ENCODE measurements at regions not wholly inside any gene's neighbourhood (a gene's known extent, or its start where the extent isn't known, plus 50 kb on each side); places are given as distances from the start of the nearest gene placed in this dataset.

DNA sequence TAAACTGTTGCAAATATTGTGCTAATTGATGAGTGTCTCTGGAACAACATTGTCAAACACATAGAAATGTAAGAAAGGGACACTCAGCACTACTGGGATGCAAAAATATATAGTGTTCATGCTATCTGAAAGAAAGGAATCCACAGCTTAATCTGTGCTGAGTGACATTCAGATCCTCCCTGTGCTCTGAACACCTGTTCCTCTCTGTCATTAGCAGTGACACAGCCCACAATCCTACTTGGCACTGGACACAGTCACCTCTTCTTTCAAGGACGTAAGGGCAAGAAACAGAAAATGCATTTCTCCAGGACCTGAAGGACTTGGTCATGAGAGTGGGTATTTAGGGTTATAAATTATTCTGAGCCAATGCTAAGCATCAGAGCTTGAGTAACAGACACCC, 121.4 kb upstream of the SV2C start:
- ChIA-PET CTCF (no interaction called here), POLR2A (no interaction called here), RAD21 (ENCODE audit: unreplicated experiment) (no interaction called here), SMC1A (ENCODE audit: uncharacterized antibody, unreplicated experiment) (no interaction called here)
- BruUV-seq (replicated peaks): no TSS peak
- Histone ChIP-seq H3K36me3 (ENCODE audit: control insufficient read depth in 2 of 2, insufficient read depth in 2 of 2, low read length in 1 of 2) (no peaks in the 10 kb centered on the region), H3K4me1 (ENCODE audit: control insufficient read depth, insufficient read depth, low read length) (peaks cover 8% of the 10 kb centered on the region; the same call in 1 of the 2 replicates), H3K27ac (ENCODE audit: control insufficient read depth, insufficient read depth) (no peak overlapping the region), H3K9ac (ENCODE audit: control insufficient read depth, insufficient read depth, low read length) (no peak overlapping the region), H3K4me2 (ENCODE audit: control insufficient read depth, insufficient read depth) (no peak overlapping the region), H3K27me3 (replicated peaks in 1 of 2; ENCODE audit: control insufficient read depth in 2 of 2, insufficient read depth in 2 of 2, low read length in 1 of 2) (no peaks in the 10 kb centered on the region), H3K4me3 (no peak overlapping the region), H2AFZ (ENCODE audit: control insufficient read depth, low read depth, low read length) (no peak overlapping the region), H4K20me1 (ENCODE audit: control insufficient read depth, insufficient read depth) (no peaks in the 10 kb centered on the region), H3K9me3 (replicated peaks; ENCODE audit: control insufficient read depth, insufficient read depth, low read length) (peaks cover 2% of the 10 kb centered on the region; the same call in 1 of the 3 replicates), H3K79me2 (ENCODE audit: control insufficient read depth, insufficient read depth, low read length) (no peaks in the 10 kb centered on the region)
- ATAC-seq (no peak), DNase-seq (ENCODE audit: low read depth, low spot score) (no peak), FAIRE-seq (no peak)
- no peak for TF ChIP-seq SMAD1 (IDR thresholded peaks at IDR 0.05; ENCODE audit: low read depth, partially characterized antibody)
- no peak for TF ChIP-seq RBBP5 (conservative IDR thresholded peaks at IDR 0.05)
- TF ChIP-seq SMARCA5 (IDR thresholded peaks at IDR 0.05): no peak
- no peak for TF ChIP-seq SMAD5 (IDR thresholded peaks at IDR 0.05; ENCODE audit: low read depth)
- no peak for TF ChIP-seq POLR2A (IDR thresholded peaks at IDR 0.05; ENCODE audit: low read depth, low read length)
- no peak for TF ChIP-seq LARP7 (IDR thresholded peaks at IDR 0.05)
- TF ChIP-seq SUPT20H (IDR thresholded peaks at IDR 0.05; ENCODE audit: borderline replicate concordance, control insufficient read depth, low read depth, low read length): no peak
- in situ Hi-C loops (cut with MboI) (no loop called here), intact Hi-C loops (cut with micrococcal nuclease; ENCODE audit: unreplicated experiment) (no loop called here)
- 41% methylated on average over 1 of the region's 1 CpG for WGBS (ENCODE audit: insufficient coverage, insufficient replicate concordance, low lambda C conversion rate, missing lambda C conversion rate)

DNA sequence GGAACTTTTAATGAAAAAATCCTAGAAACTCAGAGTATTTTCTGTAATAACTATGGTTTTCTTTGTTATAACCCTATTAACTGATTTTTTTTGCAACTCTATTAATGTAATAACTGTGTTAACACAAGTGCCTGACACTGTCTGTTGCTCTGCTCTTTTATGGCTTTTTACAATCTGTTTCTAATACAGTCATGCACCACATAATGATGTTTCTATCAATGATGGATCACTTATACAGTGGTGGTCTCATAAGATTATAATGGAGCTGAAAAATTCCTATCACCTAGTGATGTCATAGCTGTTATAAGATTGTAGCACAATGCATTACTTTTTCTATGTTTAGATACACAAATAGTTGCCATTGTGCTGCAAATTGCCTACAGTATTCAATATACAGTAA, 123.1 kb upstream of the SV2C start:
- no peak overlapping the region for H3K4me3 ChIP-seq
- no peak overlapping the region for H3K27ac ChIP-seq (ENCODE audit: control insufficient read depth, insufficient read depth)
- ChIA-PET POLR2A (no interaction called here), CTCF (no interaction called here), RAD21 (ENCODE audit: unreplicated experiment) (no interaction called here), SMC1A (ENCODE audit: uncharacterized antibody, unreplicated experiment) (interaction anchor here (0.6 to 0.9 kb wide), 2 partner anchors 333 to 1932 kb away, joined by 3 read pairs; no protein-coding TSS in a partner anchor)
- H3K27me3 ChIP-seq (replicated peaks in 1 of 2; ENCODE audit: control insufficient read depth in 2 of 2, insufficient read depth in 2 of 2, low read length in 1 of 2): no peaks in the 10 kb centered on the region
- intact Hi-C loops (cut with micrococcal nuclease; ENCODE audit: unreplicated experiment): no loop called here
- TF ChIP-seq ZNF274 (IDR thresholded peaks at IDR 0.05; ENCODE audit: insufficient read depth, insufficient read length) (no peak), ZBED1 (IDR thresholded peaks at IDR 0.05; ENCODE audit: borderline replicate concordance) (no peak), CBFB (IDR thresholded peaks at IDR 0.05; ENCODE audit: low read depth) (no peak), MXI1 (IDR thresholded peaks at IDR 0.05; ENCODE audit: low read depth, low read length) (no peak), SIX5 (IDR thresholded peaks at IDR 0.05; ENCODE audit: low read depth, low read length, severe bottlenecking) (no peak), TBL1XR1 (IDR thresholded peaks at IDR 0.05; ENCODE audit: low read depth, low read length) (no peak), NFXL1 (IDR thresholded peaks at IDR 0.05; ENCODE audit: borderline replicate concordance) (no peak), PAX8 (IDR thresholded peaks at IDR 0.05) (no peak), TARDBP (IDR thresholded peaks at IDR 0.05; ENCODE audit: borderline replicate concordance) (no peak)
- no peaks in the 10 kb centered on the region for H3K36me3 ChIP-seq (ENCODE audit: control insufficient read depth in 2 of 2, insufficient read depth in 2 of 2, low read length in 1 of 2)
- peaks cover 5% of the 10 kb centered on the region; the same call in 1 of the 2 replicates for H3K4me1 ChIP-seq (ENCODE audit: control insufficient read depth, insufficient read depth, low read length)
- no peak overlapping the region for H3K9ac ChIP-seq (ENCODE audit: control insufficient read depth, insufficient read depth, low read length)
- FAIRE-seq: no peak
- DNase-seq (ENCODE audit: low read depth, low spot score): no peak
- no peak for ATAC-seq
- no peaks in the 10 kb centered on the region for H3K79me2 ChIP-seq (ENCODE audit: control insufficient read depth, insufficient read depth, low read length)
- H4K20me1 ChIP-seq (ENCODE audit: control insufficient read depth, insufficient read depth): no peaks in the 10 kb centered on the region
- in situ Hi-C loops (cut with MboI): no loop called here
- BruUV-seq (replicated peaks): no TSS peak
- H2AFZ ChIP-seq (ENCODE audit: control insufficient read depth, low read depth, low read length): no peak overlapping the region
- no peak overlapping the region for H3K4me2 ChIP-seq (ENCODE audit: control insufficient read depth, insufficient read depth)
- no peaks in the 10 kb centered on the region; the same call in 2 of the 3 replicates for H3K9me3 ChIP-seq (replicated peaks; ENCODE audit: control insufficient read depth, insufficient read depth, low read length)
